ENCODE measurements at regions not wholly inside any gene's neighbourhood (a gene's known extent, or its start where the extent isn't known, plus 50 kb on each side); places are given as distances from the start of the nearest gene placed in this dataset.

DNA sequence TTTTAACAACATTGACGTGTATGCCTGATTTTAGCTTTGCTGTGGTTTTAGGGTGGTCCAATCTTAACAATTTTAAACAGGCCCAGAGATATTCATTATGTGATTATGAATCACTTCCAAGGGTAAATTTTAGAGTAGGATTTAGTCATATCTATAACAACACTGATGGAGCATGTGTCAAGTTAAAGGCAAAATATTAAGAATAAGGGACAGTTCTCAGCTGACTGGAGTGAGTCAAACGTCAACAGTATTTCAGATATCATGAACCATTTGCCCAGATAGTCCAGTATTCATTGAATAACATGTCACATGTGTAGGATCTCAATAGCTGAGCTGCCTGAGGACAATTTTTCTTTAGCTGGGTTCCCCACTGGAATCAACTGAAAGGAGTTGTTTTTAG lies 61.3 kb upstream of the VCX2 start:
- DNase-seq = no peak

DNA sequence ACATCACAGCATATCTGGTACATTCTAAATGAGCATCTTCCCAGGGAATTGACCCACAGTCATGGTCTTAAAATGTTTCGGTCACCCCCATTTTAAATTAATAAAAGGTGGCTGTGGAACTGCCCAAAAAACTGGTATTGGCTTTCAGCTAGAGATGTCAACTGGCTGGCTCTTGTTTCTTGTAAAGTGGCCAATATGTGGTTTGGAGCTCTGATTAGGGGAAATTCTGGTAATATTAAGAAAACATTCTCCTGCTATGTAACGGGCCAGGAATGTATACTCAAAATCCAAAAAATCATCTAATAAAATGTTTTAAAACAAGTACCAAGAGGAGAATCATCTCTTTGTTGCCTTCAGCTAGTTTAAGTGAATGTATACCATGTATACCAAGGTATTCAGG lies 62.0 kb upstream of the VCX2 start:
- no peak for DNase-seq

DNA sequence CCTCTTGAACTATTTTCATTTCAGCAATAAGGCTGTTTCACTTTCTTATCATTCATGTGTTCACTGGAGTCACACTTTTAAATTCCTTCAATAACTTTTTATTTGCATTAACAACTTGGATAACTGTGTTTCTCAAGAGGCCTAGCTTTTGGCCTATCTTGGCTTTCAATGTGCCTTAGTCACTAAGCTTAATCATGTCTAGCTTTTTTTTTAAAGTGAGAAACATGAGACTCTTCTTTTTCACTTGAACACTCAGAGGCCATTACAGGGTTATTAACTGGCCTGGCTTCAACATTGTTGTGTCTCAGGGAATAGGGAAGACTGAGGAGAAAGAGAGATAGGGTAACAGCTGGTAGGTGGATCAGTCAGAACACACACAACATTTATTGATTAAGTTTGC lies 64.0 kb upstream of the VCX2 start:
- DNase-seq = no peak

DNA sequence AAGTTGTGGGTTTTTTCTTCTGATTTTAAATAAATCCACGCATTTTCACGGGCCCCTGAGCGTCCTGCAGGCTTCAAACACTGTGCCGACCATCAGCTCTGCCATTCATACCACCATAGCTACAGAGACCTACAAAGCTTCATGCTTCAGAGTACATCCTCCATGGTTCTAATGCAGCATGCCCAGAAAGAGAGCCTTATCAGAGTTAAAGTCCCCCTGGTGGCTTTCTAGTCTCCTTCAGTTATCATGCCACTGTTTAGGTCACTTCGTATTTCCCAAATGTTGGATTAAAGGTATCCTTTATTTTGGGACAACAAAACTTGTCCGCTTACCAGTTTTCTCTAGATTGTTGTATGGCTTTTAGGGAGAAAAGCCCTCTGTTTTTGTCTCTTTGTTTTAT lies 66.7 kb upstream of the VCX2 start:
- DNase-seq = no peak

DNA sequence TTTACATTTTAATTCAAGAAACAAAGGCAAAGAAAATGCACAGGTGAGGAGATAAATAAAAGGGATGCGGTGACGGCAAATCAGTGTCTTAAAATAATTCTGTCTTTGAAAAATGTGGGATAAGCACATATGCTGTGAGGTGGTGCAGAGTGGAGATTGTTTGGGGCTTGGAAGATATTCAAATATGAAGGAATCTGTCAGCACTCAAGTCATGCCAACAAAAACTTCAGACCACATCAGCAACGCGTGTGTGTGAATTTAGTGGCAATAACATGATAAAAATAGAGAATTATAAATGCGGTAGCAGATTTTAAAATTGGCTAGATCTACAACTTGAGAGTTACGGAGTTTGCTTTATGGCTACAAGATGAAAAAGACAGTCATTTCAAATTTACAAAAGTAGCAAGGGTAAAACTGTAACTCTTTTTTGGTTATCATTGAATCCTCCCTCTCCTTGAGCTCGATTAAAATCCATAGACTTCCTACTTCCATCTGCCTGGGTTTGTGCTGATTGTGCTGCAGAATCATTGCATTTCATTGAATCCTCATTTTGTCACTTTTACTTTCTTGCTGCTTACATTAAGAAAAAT lies 71.5 kb upstream of the VCX2 start:
- DNase-seq = no peak

DNA sequence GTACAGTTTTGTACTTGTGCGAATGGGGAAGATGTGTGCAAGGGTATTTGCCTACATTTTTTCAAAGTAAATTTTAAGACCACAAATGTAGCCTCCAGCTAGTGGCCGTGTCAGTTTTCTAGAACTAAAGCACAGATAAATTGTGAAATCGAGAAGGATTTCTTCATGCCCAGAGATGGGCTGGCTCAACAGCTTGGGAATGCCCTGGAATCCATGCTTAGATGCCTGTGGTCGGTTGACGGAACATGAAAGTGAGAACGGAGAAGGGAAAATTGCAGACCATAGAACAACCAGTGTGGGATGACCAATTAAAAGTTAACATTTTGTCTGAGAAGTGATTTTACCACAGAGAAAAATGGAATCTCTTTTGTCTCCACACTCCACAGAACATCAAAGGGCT lies 73.2 kb upstream of the VCX2 start:
- no peak for DNase-seq

DNA sequence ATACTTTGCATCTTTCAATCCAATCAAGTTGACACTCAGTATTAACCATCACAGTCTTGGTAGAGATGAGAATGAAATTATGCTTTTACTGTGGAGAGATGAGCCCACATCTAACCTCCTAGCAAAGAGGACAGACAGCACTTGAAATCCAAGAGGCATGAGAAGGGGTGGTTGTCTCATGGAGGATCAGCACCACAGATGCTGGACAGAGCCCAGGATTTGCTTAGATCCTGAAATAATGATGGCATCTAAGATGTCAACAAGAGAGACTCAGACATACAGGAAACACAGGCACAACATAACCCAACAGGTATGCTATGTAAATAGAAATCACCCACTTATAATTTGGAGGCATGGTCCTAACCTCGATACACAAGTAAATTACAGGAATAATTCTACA lies 74.3 kb upstream of the VCX2 start:
- DNase-seq = no peak

DNA sequence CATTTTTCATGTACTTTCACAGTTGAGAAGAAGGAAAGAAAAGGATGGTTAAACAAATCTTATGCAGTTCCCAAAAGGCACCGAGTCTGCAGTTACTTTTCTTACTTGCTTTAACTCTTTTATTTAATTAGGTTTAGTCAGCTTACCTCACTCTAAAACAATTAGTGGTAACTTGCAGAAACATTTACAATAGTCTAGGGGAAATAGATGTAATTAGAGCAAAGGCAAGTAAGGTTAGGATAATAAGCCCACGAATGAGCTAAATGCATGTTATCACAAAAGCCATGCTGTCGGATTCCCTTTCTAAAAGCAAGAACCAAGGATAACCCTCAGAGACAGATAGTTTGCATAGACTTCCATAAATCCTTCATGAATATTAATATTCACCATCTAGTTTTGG lies 82.0 kb upstream of the VCX2 start:
- no peak for DNase-seq

DNA sequence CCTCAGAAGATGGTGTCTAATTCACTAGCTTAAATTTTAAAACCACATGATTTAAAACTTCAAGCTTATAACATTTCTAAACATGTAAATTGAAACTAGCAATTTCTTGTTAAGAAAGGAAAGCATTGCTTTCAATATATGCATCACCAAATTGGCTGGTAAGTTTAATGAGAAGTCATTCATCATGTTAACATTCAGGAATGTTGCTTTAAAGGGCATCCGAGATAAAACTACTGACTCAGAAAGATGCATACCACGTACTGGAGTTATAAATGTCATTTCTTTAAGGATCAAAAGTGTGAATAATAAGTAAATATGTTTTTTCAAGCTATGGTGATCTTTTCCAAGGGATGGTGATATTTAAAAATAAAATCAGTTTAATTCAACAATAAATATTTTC lies 83.3 kb upstream of the VCX2 start:
- DNase-seq = no peak

DNA sequence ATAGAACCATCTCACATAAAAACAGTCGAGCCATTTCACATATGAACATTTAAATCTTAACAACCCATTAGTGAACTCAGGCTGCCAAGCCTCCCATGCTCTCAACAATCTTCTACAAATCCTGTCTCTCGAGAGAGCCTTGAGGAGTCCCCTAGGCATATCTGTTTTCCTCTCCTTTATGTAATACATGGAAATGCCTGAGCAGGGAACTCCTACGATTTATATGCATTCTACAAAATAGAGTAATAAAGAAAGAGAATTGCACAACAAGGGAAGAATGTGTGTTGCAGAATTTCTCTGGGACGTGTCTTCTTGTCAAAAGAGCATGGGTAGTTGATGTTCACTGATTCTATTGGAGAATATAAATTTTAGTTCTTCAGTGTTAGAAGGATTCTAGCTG lies 101.8 kb upstream of the VCX2 start:
- no peak for DNase-seq

DNA sequence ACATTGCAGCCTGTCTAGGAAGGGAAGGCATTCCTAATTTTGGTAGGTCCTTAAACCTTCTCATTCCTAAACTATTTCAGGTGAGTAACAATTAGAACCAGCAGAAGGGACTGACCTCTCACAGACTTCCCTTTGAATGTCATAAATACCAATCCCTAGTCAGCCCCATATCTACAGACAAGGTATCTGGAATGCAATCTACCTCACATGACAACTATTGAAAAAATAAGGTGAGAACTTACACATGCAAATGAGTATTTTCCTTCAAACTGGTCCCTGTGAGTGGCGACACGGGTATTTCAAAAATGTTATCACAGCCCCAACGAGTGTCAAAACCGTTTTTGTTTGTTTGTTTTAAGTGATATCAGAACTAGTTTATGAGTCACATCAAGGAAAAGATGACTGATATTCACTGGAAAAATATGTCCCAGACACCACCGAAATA lies 102.4 kb upstream of the VCX2 start:
- no peak for DNase-seq

DNA sequence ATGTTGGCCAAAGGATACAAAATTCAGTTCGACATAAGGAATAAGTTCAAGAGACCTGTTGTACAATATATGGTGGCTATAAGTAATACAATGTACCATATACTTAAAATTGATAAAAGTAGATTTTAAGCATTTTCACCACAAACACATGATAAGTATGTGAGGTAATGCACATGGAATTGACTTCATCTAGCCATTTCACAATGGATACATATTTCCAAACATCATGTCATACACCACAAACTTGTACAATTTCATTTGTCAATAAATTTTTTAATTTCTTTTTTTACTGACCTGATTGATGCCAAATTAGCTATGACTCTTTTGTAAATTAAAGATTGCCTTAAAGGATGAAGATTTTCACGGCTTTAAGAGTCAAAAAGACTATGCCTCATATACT lies 103.1 kb upstream of the VCX2 start:
- DNase-seq = no peak

DNA sequence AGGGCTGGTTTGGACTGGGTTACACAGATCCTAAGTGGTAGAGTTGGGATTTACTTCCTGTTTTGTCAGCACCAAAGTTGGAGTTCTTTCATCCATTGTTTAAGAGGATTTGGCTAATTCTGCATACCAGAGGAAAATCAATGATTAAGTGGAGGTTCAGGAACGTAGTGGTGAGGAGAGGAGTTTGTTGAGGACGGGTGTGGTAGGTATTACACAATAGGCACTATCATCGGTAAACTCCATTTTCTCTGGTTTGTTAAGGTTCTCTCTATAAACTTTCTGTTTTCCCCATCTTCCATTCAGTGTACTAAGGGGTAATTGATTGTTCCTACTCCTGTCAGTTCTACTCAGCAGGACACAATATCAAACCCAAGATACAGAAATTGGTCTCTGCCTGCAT lies 107.5 kb upstream of the VCX2 start:
- DNase-seq = no peak

DNA sequence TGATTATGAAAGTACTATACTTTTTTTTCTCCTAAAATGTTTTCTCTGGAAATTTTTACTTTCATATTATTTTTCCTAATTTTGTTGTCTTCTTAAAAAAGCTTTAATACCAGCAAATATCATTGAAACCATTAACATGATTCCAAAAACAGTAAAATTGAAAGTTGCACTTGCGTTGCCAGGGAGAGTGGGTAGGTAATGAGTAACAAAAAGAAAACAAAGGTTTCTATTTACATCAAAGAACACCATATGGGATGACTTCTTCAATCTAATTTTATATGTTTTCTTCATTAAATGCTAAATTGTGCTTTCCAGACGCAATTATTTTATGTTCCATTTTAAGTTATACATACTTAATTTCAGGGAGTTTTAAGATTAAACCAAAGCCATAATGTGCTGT lies 108.3 kb upstream of the VCX2 start:
- no peak for DNase-seq

DNA sequence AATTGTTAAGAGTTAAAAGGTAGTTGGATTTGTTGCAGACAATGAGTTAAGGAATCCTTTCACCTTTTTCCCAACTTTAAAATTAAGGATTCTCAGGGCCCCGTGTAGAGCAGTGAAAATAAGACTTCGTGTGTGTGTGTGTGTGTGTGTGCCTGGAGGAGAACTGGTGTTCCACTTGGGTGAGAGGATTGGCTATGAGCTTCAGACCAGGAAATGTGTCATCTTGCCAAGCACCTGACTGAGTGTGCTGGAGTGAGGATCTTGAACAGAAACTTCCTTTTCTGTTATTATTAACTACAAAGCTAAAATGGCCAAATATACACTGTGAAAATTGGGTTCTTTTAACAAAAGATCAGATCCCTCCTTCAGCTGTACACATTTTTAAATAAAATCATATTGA lies 113.1 kb upstream of the VCX2 start:
- DNase-seq = no peak

DNA sequence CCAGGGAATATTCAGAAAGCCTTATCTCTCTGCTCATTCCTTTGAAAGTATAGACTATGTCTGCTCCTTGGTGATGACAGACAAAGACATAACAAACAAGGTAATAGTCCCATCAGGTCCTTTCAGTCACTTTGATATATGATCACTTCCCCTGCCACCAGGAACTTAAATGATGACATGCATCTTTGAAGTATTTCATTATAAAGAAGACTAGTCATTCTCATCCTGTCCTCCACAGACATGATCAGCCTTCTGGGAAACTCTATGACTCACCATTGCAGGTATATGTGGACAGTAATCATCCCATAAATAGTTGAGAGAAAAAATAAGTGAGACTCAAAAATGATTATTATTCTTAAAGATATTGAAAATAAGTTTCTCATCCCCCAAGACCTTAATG lies 117.5 kb upstream of the VCX2 start:
- no peak for DNase-seq

DNA sequence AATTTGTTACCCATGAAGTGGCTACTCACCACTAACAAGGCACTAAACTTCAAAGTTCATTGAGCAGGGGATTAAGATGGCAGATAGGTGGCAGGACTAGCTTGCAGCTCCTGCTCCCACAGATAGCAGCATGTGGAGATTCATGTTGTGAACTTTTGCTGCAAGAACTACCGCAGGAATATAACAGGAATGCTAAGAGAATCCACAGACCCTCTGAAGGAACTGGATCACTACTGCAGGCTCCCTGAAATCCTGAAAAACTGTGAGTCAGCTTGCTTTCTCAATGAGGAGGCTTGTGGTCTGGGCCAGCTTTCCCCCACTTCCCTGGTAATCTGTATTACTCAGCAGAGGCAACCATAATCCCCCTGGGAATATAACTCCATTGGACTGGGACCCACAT lies 118.5 kb upstream of the VCX2 start:
- no peak for DNase-seq

DNA sequence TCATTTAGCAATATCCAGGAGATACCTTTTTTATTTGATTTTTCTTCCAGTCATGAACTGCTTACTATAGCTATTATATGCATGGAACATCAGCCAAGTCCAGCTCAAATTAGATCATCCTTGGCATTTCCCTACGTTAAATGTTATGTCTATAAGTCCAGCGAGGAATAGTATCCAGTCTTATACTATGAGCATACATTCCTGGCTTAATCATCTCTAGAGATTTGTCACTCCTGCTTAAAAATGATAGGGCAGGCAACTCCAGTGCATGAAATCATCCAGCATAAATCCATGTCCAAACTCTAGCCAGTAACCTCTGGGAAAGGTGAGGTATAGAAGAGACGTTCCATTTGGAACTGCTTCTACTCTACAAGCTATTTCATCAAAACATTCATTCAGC lies 126.7 kb upstream of the VCX2 start:
- no peak for DNase-seq

DNA sequence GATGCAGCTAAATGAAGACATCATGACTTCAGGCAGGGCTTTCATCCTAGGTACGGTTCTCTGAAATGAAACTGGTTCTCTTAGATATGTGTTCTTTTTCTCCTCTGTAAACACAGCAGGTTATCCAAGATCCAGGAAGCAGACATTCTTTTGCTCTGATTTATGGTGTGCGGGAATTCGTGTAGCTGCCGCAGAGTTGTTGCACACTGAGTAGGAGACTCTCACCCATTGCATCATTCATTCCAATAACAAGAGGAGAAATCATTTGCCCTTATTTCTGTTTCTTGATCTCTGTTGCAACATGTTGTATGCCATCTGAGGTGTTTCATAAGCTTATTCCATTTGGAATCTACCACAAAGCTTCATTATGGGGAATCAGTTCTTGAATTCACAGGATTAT lies 133.6 kb upstream of the VCX2 start:
- no peak for DNase-seq

DNA sequence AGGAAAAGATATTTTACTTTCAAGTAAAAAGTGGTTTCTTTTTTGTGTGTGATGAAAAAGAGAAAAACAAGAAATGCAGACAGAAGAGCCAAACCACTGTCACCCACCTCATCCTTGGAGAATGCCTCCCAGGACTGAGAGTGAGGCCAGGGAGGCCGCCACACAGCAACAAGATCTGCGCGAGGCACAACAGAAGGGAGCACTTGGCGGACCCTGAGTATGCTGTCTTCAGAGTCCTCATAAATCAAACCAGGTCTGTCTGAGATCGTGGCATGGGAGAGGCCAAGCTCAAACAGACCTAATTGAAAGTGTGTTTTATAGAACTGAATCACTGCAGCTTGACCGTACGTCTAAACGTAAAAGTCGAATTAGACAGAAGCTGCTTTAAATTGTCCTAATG lies 134.3 kb upstream of the VCX2 start:
- DNase-seq = no peak

DNA sequence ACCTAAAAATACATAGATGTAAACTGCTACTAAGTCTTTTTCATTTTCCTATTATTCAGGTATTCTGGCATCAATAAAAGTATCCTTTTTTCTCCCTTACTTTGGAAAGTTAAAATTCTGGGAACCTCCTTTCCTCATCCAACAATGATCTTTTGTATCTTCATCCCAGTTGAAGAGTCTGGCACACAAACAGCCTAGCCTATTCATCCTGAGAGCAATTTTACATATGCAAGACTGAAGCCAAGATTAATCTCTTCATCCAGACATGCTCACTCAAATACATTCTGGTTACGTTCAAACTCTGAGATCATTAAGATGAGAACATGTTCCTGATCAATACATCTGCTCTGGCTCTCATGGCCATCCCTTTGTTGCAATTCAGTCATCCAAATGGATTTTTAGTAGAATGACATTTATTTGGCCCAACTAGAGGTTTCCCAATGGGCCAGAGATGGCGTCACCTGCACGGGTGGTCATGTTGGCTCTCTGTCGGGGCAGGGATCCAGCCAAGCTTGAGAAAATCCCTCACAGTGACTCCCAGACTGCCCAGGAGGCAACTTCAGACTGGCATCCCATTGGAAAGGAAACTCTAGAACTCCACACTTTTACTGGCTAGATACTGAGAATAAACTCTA lies 135.3 kb upstream of the VCX2 start:
- no peak for DNase-seq

DNA sequence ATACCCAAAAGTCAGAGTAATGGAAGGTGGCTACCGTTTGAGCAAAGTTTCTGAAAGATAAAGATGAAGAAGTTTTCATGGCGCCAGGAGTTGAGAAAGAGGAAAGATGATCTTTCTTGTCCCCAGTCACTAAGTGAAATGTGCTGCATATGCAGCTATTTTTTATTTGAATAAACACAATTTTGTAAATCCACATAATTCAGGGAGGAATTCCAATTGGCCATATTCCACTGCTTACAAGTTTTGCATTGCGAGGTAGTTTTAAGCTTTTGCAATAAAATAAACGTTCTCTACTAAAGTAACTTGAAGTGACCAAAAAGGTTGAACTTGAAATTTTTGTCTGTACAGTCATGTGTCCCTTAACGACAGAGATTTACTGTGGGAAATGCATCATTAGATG lies 139.3 kb upstream of the VCX2 start:
- DNase-seq = no peak

DNA sequence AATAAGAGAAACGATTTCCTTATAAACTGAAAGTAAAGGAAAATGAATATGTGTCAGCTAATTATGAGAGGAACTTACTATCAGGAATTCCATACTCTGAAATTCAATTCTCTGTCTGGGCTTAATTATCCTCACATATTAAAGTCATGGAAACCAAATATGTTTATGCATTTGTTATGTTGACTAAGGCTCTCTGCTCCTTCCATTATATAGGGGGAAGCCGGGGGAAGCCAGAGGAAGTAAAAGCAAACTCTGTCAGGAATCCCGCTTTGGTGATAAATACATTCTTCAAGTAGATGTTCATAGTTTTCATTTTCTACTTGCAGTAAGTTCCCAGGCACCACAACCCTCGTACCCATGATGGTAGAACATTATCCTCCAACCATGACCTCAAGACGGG lies 142.8 kb upstream of the VCX2 start:
- no peak for DNase-seq

DNA sequence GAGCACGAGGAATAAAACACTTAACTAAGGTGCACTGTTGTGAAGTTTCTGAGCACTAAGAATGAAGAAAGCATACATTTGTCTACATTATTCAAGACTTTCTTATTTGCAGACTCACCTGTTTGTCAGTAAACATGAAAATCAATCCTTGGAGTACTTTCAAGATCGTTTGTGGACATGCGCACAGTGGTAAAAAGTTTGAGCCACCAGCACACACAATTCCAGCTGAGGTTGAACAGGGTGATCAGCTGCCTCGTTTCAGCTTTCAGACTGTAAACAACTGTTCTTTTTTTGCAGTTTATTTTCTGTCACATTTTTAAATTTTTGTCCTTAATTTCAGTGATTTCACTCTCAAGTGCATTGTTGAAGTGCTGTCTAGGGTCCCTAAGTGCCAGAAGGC lies 143.8 kb upstream of the VCX2 start:
- no peak for DNase-seq

DNA sequence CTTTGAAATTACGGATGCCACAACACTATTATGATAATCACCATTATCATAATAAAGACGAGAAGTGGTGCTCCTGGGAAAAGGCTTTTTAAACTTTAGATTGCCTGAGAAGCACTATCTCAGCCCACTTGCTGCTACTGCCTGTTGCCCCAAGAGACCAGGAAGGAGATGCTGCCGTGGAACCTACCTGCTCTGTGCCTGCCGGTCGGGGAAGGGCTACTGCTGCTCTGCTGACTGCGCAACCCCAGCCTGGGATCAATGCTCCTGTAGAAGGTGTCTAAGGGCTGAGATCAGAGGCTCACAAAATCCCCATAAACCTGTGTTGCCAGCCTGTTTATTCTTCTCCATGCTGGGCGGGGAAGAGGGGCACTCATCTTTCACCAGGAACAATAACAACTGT lies 145.3 kb upstream of the VCX3B start:
- DNase-seq = no peak

DNA sequence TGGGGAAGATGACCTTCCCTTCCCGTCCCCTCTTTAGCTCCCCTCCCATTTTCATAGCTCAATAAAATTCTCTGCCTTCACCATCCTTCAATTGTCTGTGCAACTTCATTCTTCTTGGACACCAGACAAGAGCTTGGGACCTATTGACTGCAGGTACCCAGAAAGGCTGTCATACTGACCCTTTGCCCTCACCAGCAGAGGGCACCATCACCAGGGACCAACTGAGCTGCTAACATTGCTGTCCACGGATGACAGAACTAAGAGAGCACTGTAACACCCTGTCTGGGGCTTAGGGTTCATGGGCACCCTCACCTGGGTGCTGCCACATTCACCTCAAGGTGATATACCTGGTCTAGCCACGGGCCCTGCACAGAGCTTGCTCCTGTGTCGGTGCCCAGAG lies 141.3 kb upstream of the VCX3B start:
- peak; percentile 6 for DNase-seq
